ENCODE measurements at regions not wholly inside any gene's neighbourhood (a gene's known extent, or its start where the extent isn't known, plus 50 kb on each side); places are given as distances from the start of the nearest gene placed in this dataset.

- peaks cover 7% of the 10 kb centered on the region; the same call in 2 of the 3 replicates for H3K9me3 ChIP-seq
- H3K4me2 ChIP-seq, result no peak overlapping the region
- no peak for ATAC-seq
- 20% methylated on average over 3 of the region's 3 CpGs for WGBS (ENCODE audit: missing lambda C conversion rate)
- ChIA-PET POLR2A (no interaction called here), CTCF (no interaction called here)
- H3K4me3 ChIP-seq, result no peak overlapping the region
- H3K27ac ChIP-seq, result no peak overlapping the region
- TF ChIP-seq EHF (CRISPR knock-in tag; IDR thresholded peaks at IDR 0.05) (no peak), REST (IDR thresholded peaks at IDR 0.05) (no peak), ZC3H11A (IDR thresholded peaks at IDR 0.05) (no peak), RAD21 (conservative IDR thresholded peaks at IDR 0.05 in 1 of 2, IDR thresholded peaks at IDR 0.05 in 1 of 2) (no peak), USF2 (IDR thresholded peaks at IDR 0.05) (no peak), TP53 (CRISPR knock-in tag; IDR thresholded peaks at IDR 0.05) (no peak), POLR2AphosphoS2 (conservative IDR thresholded peaks at IDR 0.05; ENCODE audit: low read length) (no peak), CEBPB (IDR thresholded peaks at IDR 0.05) (no peak), ZFP36 (IDR thresholded peaks at IDR 0.05; ENCODE audit: borderline replicate concordance, partially characterized antibody) (no peak), HOXB5 (CRISPR knock-in tag; IDR thresholded peaks at IDR 0.05) (no peak)
- no peak for FAIRE-seq
- no peak for DNase-seq (ENCODE audit: low read depth in 1 of 2, low spot score in 1 of 2)
- no peaks in the 10 kb centered on the region for H3K4me1 ChIP-seq
These were observed 953.0 kb downstream of the DCDC2C start for GRCh38 chr2:4656326-4656725.

DNA sequence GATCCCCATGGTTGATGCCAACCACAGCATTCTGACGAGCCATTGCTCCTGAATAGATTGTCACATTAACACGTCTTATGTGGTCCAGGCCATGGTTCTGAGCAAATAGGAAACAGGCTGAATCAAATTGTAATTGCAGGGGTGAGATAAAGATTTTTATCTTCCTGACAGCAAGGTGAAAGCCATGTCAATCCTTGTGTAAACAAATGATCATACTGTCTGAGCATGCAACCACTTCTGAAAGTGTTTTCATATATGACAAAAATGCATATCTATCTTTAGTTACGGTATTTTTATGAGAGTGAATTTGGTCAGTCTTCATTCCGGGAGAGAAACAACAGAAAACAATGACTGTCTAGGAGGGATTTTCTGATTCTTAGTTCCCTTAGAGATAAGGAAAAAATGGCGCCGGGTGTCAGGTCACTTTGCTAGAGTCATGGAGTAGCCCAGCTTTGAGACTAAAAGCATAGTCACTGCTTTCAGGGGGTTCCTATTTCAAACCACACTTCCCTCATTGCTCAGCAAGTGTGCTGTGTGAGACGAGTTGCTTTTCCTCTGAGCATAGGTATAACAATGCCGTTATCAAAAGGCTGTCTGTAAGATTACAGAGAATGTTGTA, 958.9 kb downstream of the DCDC2C start:
- ChIA-PET CTCF (no interaction called here), POLR2A (no interaction called here)
- no peak overlapping the region for H3K4me3 ChIP-seq
- H3K4me2 ChIP-seq, result no peak overlapping the region
- DNase-seq (ENCODE audit: low read depth in 1 of 2, low spot score in 1 of 2) (no peak), ATAC-seq (no peak), FAIRE-seq (no peak)
- H3K9me3 ChIP-seq, result peaks cover 3% of the 10 kb centered on the region; the same call in 1 of the 3 replicates
- H3K4me1 ChIP-seq, result no peaks in the 10 kb centered on the region
- no peak for TF ChIP-seq FOSB (CRISPR knock-in tag; IDR thresholded peaks at IDR 0.05)
- TF ChIP-seq NPAS2 (CRISPR knock-in tag; IDR thresholded peaks at IDR 0.05; ENCODE audit: borderline replicate concordance), result no peak
- TF ChIP-seq TFCP2L1 (CRISPR knock-in tag; IDR thresholded peaks at IDR 0.05), result no peak
- TF ChIP-seq EHF (CRISPR knock-in tag; IDR thresholded peaks at IDR 0.05), result no peak
- no peak for TF ChIP-seq JUNB (IDR thresholded peaks at IDR 0.05)
- TF ChIP-seq, protein P1, sequence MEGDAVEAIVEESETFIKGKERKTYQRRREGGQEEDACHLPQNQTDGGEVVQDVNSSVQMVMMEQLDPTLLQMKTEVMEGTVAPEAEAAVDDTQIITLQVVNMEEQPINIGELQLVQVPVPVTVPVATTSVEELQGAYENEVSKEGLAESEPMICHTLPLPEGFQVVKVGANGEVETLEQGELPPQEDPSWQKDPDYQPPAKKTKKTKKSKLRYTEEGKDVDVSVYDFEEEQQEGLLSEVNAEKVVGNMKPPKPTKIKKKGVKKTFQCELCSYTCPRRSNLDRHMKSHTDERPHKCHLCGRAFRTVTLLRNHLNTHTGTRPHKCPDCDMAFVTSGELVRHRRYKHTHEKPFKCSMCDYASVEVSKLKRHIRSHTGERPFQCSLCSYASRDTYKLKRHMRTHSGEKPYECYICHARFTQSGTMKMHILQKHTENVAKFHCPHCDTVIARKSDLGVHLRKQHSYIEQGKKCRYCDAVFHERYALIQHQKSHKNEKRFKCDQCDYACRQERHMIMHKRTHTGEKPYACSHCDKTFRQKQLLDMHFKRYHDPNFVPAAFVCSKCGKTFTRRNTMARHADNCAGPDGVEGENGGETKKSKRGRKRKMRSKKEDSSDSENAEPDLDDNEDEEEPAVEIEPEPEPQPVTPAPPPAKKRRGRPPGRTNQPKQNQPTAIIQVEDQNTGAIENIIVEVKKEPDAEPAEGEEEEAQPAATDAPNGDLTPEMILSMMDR (IDR thresholded peaks at IDR 0.05), result no peak
- TF ChIP-seq RFX5 (IDR thresholded peaks at IDR 0.05), result no peak
- 8% methylated on average over 8 of the region's 8 CpGs for WGBS (ENCODE audit: missing lambda C conversion rate)
- no peak overlapping the region for H3K27ac ChIP-seq

GRCh38 chr2:4668381-4668780, 965.0 kb downstream of the DCDC2C start:
- ChIA-PET POLR2A (no interaction called here), CTCF (interaction anchor here (1.0 kb wide), 1 partner anchor 10 kb away, joined by 4 read pairs; no protein-coding TSS in a partner anchor)
- no peak overlapping the region for H3K4me3 ChIP-seq
- no peak overlapping the region for H3K27ac ChIP-seq
- WGBS (ENCODE audit: missing lambda C conversion rate), result 16% methylated on average over 4 of the region's 4 CpGs
- DNase-seq (ENCODE audit: low read depth in 1 of 2, low spot score in 1 of 2) (no peak), ATAC-seq (no peak), FAIRE-seq (no peak)
- H3K9me3 ChIP-seq, result no peaks in the 10 kb centered on the region; the same call in 2 of the 3 replicates
- H3K4me1 ChIP-seq, result no peaks in the 10 kb centered on the region
- no peak overlapping the region for H3K4me2 ChIP-seq
- TF ChIP-seq MAFK (IDR thresholded peaks at IDR 0.05; ENCODE audit: partially characterized antibody) (no peak), HOXB5 (CRISPR knock-in tag; IDR thresholded peaks at IDR 0.05) (no peak)
